GM18508 (cell line): ENCODE measurements at regions not wholly inside any gene's neighbourhood (a gene's known extent, or its start where the extent isn't known, plus 50 kb on each side); places are given as distances from the start of the nearest gene placed in this dataset.

Experiments
- ATAC-seq: cut with Tn5 transposase; IDR thresholded peaks from one replicate; pipeline ENCODE4 v1.9.1; 2021; ENCODE audit warnings: moderate number of reproducible peaks; ENCODE audit not compliant: insufficient read depth, unreplicated experiment

GRCh38 chr9:1404940-1405339 is 354.8 kb downstream of the DMRT2 start:
- no peak for ATAC-seq

- no peak for ATAC-seq
Measured at GRCh38 chr9:1411826-1412225, 361.7 kb downstream of the DMRT2 start.

- ATAC-seq, result no peak
Measured at GRCh38 chr9:1414711-1415131, 364.6 kb downstream of the DMRT2 start.

GRCh38 chr9:1415146-1415545 is 365.0 kb downstream of the DMRT2 start:
- no peak for ATAC-seq

- no peak for ATAC-seq
Measured at GRCh38 chr9:1416261-1416660, 366.1 kb downstream of the DMRT2 start.

GRCh38 chr9:1421436-1421835 is 371.3 kb downstream of the DMRT2 start:
- ATAC-seq, result no peak

- no peak for ATAC-seq
Measured at GRCh38 chr9:1427875-1428274, 377.7 kb downstream of the DMRT2 start.

GRCh38 chr9:1429297-1429696 is 379.1 kb downstream of the DMRT2 start:
- no peak for ATAC-seq

- ATAC-seq, result no peak
Measured at GRCh38 chr9:1431461-1431860, 381.3 kb downstream of the DMRT2 start.

GRCh38 chr9:1434052-1434767 is 384.1 kb downstream of the DMRT2 start:
- no peak for ATAC-seq

GRCh38 chr9:1434811-1435210 is 384.7 kb downstream of the DMRT2 start:
- ATAC-seq, result no peak

- ATAC-seq, result no peak
Measured at GRCh38 chr9:1440256-1440655, 390.1 kb downstream of the DMRT2 start.

- ATAC-seq, result no peak
Measured at GRCh38 chr9:1442105-1442504, 391.9 kb downstream of the DMRT2 start.

- no peak for ATAC-seq
Measured at GRCh38 chr9:1443450-1443849, 393.3 kb downstream of the DMRT2 start.

GRCh38 chr9:1446671-1447070 is 396.5 kb downstream of the DMRT2 start:
- ATAC-seq, result no peak

- ATAC-seq, result no peak
Measured at GRCh38 chr9:1453636-1454035, 403.5 kb downstream of the DMRT2 start.

GRCh38 chr9:1454211-1454610 is 404.1 kb downstream of the DMRT2 start:
- ATAC-seq, result no peak

GRCh38 chr9:1454616-1455347 is 404.6 kb downstream of the DMRT2 start:
- ATAC-seq, result no peak

- no peak for ATAC-seq
Measured at GRCh38 chr9:1455766-1456165, 405.6 kb downstream of the DMRT2 start.

GRCh38 chr9:1456301-1457024 is 406.3 kb downstream of the DMRT2 start:
- ATAC-seq, result no peak

- no peak for ATAC-seq
Measured at GRCh38 chr9:1457460-1457859, 407.3 kb downstream of the DMRT2 start.
